Neural cell (in vitro differentiated cells): ENCODE measurements at regions not wholly inside any gene's neighbourhood (a gene's known extent, or its start where the extent isn't known, plus 50 kb on each side); places are given as distances from the start of the nearest gene placed in this dataset.
"Not testable (repeated sequence)": the region's sequence is repeated elsewhere in the genome, so short reads cannot be mapped to it uniquely, and the experiment has no call there.

Source experiments
- H2AFZ ChIP-seq: fragments of 200-600, 300-800 bp; sonication (generic), shearing (Covaris generic); 2 replicates; pipeline ENCODE4 v1.6.0; 2014; ENCODE audit warnings: low read depth, mild to moderate bottlenecking, antibody characterized with exemption, low read length, moderate library complexity
- H3F3A ChIP-seq: fragments of 200-600 bp; shearing (Covaris generic); 2 replicates; pipeline ENCODE4 v1.6.1; 2016; ENCODE audit warnings: mild to moderate bottlenecking, moderate library complexity, mixed read lengths, antibody characterized with exemption, low read length; ENCODE audit not compliant: insufficient read depth, poor library complexity, severe bottlenecking
- H3K27ac ChIP-seq: fragments of 200-600, 300-800 bp; sonication (generic), shearing (Covaris generic); 2 replicates; pipeline ENCODE4 v1.5.1; 2014; ENCODE audit warnings: mild to moderate bottlenecking, low read length, moderate library complexity
- H3K27me3 ChIP-seq: fragments of 300-800, 200-600 bp; sonication (generic), shearing (Covaris generic); 2 replicates; pipeline ENCODE4 v1.6.0; 2014; ENCODE audit warnings: mild to moderate bottlenecking, low read depth, low read length, moderate library complexity; ENCODE audit not compliant: insufficient read depth
- H3K36me3 ChIP-seq: fragments of 300-800, 200-600 bp; sonication (generic), shearing (Covaris generic); 2 replicates; pipeline ENCODE4 v1.5.1; 2014; ENCODE audit warnings: mild to moderate bottlenecking, antibody characterized with exemption, low read length, moderate library complexity; ENCODE audit not compliant: insufficient read depth
- H3K4me2 ChIP-seq: fragments of 300-800, 200-600 bp; sonication (generic), shearing (Covaris generic); 2 replicates; pipeline ENCODE4 v1.6.0; 2014; ENCODE audit warnings: mild to moderate bottlenecking, low read length
- H3K4me3 ChIP-seq: fragments of 300-800, 200-600 bp; sonication (generic), shearing (Covaris generic); 2 replicates; pipeline ENCODE4 v1.5.1; 2014; ENCODE audit warnings: mild to moderate bottlenecking, low read length, moderate library complexity
- H3K79me2 ChIP-seq: fragments of 200-600 bp; shearing (Covaris generic); replicated peaks from 2 replicates; pipeline ENCODE4 v1.6.0; 2014; ENCODE audit warnings: mild to moderate bottlenecking, low read length, moderate library complexity; ENCODE audit not compliant: insufficient read depth
- H3K9ac ChIP-seq: fragments of 300-800, 200-600 bp; sonication (generic), shearing (Covaris generic); 2 replicates; pipeline ENCODE4 v1.6.1; 2016; ENCODE audit warnings: mild to moderate bottlenecking, low read length, mixed read lengths
- H3K9me2 ChIP-seq: fragments of 200-600 bp; shearing (Covaris generic); 2 replicates; pipeline ENCODE4 v1.6.1; 2016; ENCODE audit warnings: mild to moderate bottlenecking, low read length, mixed read lengths; ENCODE audit not compliant: insufficient read depth
- H3K9me3 ChIP-seq: fragments of 200-600, 300-800 bp; sonication (generic), shearing (Covaris generic); 2 replicates; pipeline ENCODE4 v1.6.1; 2016; ENCODE audit warnings: mild to moderate bottlenecking, mixed run types, low read length, moderate library complexity, mixed read lengths
- H4K20me1 ChIP-seq: fragments of 200-600 bp; shearing (Covaris generic); 2 replicates; pipeline ENCODE4 v1.6.1; 2016; ENCODE audit warnings: mild to moderate bottlenecking, mixed run types; ENCODE audit not compliant: insufficient read depth
- CTCF ChIP-seq: fragments of 450-650 bp; IDR thresholded peaks from 2 replicates; pipeline ENCODE4 v1.5.1; 2014; ENCODE audit warnings: antibody characterized with exemption, mild to moderate bottlenecking, moderate library complexity; ENCODE audit not compliant: poor library complexity, severe bottlenecking
- EP300 ChIP-seq: fragments of 450-650 bp; conservative IDR thresholded peaks from 2 replicates; pipeline ENCODE4 v1.6.1; 2014; ENCODE audit warnings: antibody characterized with exemption, mild to moderate bottlenecking, moderate library complexity; ENCODE audit not compliant: poor library complexity, severe bottlenecking
- EZH2 ChIP-seq: fragments of 200-600, 300-800 bp; shearing (Covaris generic), sonication (generic); IDR thresholded peaks from 2 replicates; pipeline ENCODE4 v1.6.1; 2014; ENCODE audit warnings: antibody characterized with exemption, low read length, borderline replicate concordance, mild to moderate bottlenecking; ENCODE audit not compliant: insufficient read depth, poor library complexity, severe bottlenecking
- MXI1 ChIP-seq: fragments of 450-650 bp; conservative IDR thresholded peaks from 2 replicates; pipeline ENCODE4 v1.6.1; 2014; ENCODE audit warnings: antibody characterized with exemption, mild to moderate bottlenecking; ENCODE audit not compliant: poor library complexity, severe bottlenecking
- POLR2AphosphoS5 ChIP-seq: IDR thresholded peaks from 2 replicates; pipeline ENCODE4 v1.6.1; 2012
- RAD21 ChIP-seq: fragments of 450-650 bp; conservative IDR thresholded peaks from 2 replicates; pipeline ENCODE4 v1.6.1; 2014; ENCODE audit warnings: antibody characterized with exemption, mild to moderate bottlenecking, moderate library complexity
- REST ChIP-seq: IDR thresholded peaks from 2 replicates; pipeline ENCODE4 v1.6.1; 2012; ENCODE audit warnings: borderline replicate concordance
- SMC3 ChIP-seq: fragments of 450-650 bp; conservative IDR thresholded peaks from 2 replicates; pipeline ENCODE4 v1.6.1; 2014; ENCODE audit warnings: antibody characterized with exemption, mild to moderate bottlenecking, moderate library complexity; ENCODE audit not compliant: poor library complexity
- TAF1 ChIP-seq: IDR thresholded peaks from 2 replicates; pipeline ENCODE4 v1.6.1; 2012; ENCODE audit warnings: low read depth

DNA sequence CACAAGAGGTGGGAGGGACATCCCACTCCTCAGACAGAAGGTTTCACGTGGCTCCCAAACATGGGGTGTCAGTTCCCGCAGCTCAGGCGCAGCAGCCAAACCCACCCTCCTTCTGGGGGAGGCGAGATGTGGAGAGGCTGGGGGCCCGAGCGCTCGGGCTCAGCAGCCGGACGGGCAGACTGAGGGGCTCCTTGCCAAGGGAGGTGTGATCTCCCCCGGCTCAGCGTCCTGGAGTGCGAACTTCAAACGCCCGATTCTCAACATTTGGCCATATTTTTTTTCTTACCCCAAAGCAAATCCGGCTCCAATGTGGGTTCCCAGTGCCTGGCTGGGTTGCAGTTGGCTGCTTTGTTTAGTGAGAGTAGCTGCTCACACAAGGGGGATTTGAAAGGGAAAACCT, 477.9 kb downstream of the MN1 start:
- Histone ChIP-seq H3K4me2 (no peak overlapping the region), H3K9ac (no peak overlapping the region), H3K79me2 (no peaks in the 10 kb centered on the region), H3K27ac (no peak overlapping the region), H3K9me2 (no peaks in the 10 kb centered on the region), H3K36me3 (no peaks in the 10 kb centered on the region), H3F3A (no peaks in the 10 kb centered on the region), H3K9me3 (no peaks in the 10 kb centered on the region), H2AFZ (no peak overlapping the region), H4K20me1 (no peaks in the 10 kb centered on the region), H3K4me3 (no peak overlapping the region), H3K27me3 (no peaks in the 10 kb centered on the region)
- TF ChIP-seq MXI1, result no peak
- TF ChIP-seq EP300, result no peak
- TF ChIP-seq POLR2AphosphoS5, result no peak
- no peak for TF ChIP-seq TAF1
- no peak for TF ChIP-seq REST
- TF ChIP-seq CTCF, result no peak
- no peak for TF ChIP-seq SMC3
- no peak for TF ChIP-seq RAD21
- TF ChIP-seq EZH2, result no peak

DNA sequence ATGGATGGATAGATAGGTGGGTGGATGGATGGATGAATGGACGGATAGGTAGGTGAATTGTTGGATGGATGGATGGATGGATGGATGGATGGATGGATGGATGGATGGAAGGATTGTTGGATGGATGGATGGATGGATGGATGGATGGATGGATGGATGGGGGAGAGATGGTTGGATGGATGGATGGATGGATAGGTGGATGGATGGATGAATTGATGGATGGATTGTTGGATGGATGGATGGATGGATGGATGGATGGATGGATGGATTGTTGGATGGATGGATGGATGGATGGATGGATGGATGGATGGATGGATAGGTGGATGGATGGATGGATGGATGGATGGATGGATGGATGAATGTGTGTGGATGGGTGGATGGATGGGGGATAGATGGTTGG, 476.6 kb downstream of the MN1 start:
- H3K4me2 ChIP-seq, H3K79me2 ChIP-seq, H3K27me3 ChIP-seq, H3K9me2 ChIP-seq, H3K9ac ChIP-seq, H3F3A ChIP-seq, H3K4me3 ChIP-seq, H3K36me3 ChIP-seq, H3K27ac ChIP-seq, H4K20me1 ChIP-seq, H2AFZ ChIP-seq, H3K9me3 ChIP-seq: not testable (repeated sequence)

GRCh38 chr22:27327497-27327896, 474.1 kb downstream of the MN1 start:
- Histone ChIP-seq H3K79me2 (no peaks in the 10 kb centered on the region), H3K9me2 (no peaks in the 10 kb centered on the region), H3K9me3 (no peaks in the 10 kb centered on the region), H3K9ac (no peak overlapping the region), H3K4me2 (no peak overlapping the region), H3K27ac (no peak overlapping the region), H3K36me3 (no peaks in the 10 kb centered on the region), H4K20me1 (no peaks in the 10 kb centered on the region), H3F3A (no peaks in the 10 kb centered on the region), H3K4me3 (no peak overlapping the region), H3K27me3 (no peaks in the 10 kb centered on the region), H2AFZ (no peak overlapping the region)
- TF ChIP-seq POLR2AphosphoS5 (no peak), EZH2 (no peak), MXI1 (no peak), REST (no peak), SMC3 (no peak), RAD21 (no peak), CTCF (no peak), TAF1 (no peak), EP300 (no peak)
